ENCODE measurements at regions not wholly inside any gene's neighbourhood (a gene's known extent, or its start where the extent isn't known, plus 50 kb on each side); places are given as distances from the start of the nearest gene placed in this dataset.

GRCh38 chr2:8067784-8068336 is 614.0 kb upstream of the ID2 start:
- DNase-seq: no peak

GRCh38 chr2:8072907-8073306 is 608.9 kb upstream of the ID2 start:
- DNase-seq: no peak

- DNase-seq: no peak
These were observed 607.9 kb upstream of the ID2 start for GRCh38 chr2:8073916-8074315.

- DNase-seq: peak; percentile 39 to 41
These were observed 605.2 kb upstream of the ID2 start for GRCh38 chr2:8076448-8077342.

GRCh38 chr2:8078705-8079104 is 603.2 kb upstream of the ID2 start:
- no peak for DNase-seq

- no peak for DNase-seq
These were observed 601.8 kb upstream of the ID2 start for GRCh38 chr2:8080063-8080462.

- DNase-seq: no peak
These were observed 600.7 kb upstream of the ID2 start for GRCh38 chr2:8081130-8081529.

- DNase-seq: no peak
These were observed 599.0 kb upstream of the ID2 start for GRCh38 chr2:8082840-8083239.

- no peak for DNase-seq
These were observed 595.5 kb upstream of the ID2 start for GRCh38 chr2:8086357-8086756.

- DNase-seq: no peak
These were observed 594.9 kb upstream of the ID2 start for GRCh38 chr2:8086796-8087479.

- no peak for DNase-seq
These were observed 594.4 kb upstream of the ID2 start for GRCh38 chr2:8087480-8087840.

- no peak for DNase-seq
These were observed 593.0 kb upstream of the ID2 start for GRCh38 chr2:8088810-8089209.

- DNase-seq: no peak
These were observed 592.3 kb upstream of the ID2 start for GRCh38 chr2:8089596-8089995.

- DNase-seq: peak; percentile 50 to 62
These were observed 590.8 kb upstream of the ID2 start for GRCh38 chr2:8090748-8091700.

GRCh38 chr2:8094526-8094925 is 587.3 kb upstream of the ID2 start:
- no peak for DNase-seq

GRCh38 chr2:8095978-8096377 is 585.9 kb upstream of the ID2 start:
- DNase-seq: no peak

GRCh38 chr2:8096484-8096883 is 585.4 kb upstream of the ID2 start:
- DNase-seq: no peak

- DNase-seq: no peak
These were observed 583.2 kb upstream of the ID2 start for GRCh38 chr2:8098476-8099266.

GRCh38 chr2:8099267-8099582 is 582.6 kb upstream of the ID2 start:
- no peak for DNase-seq

- DNase-seq: no peak
These were observed 580.1 kb upstream of the ID2 start for GRCh38 chr2:8101614-8102277.

GRCh38 chr2:8102470-8102869 is 579.4 kb upstream of the ID2 start:
- no peak for DNase-seq
